K562 (cell line): ENCODE measurements at regions not wholly inside any gene's neighbourhood (a gene's known extent, or its start where the extent isn't known, plus 50 kb on each side); places are given as distances from the start of the nearest gene placed in this dataset.

ENCODE experiments used
- ATAC-seq: fragments of 200-7000 bp; cut with Tn5 transposase; 3 replicates; pipeline ENCODE4 v1.9.1; 2020; ENCODE audit warnings: moderate library complexity
- BruUV-seq: library from RNA; stranded (reverse); fragments of 400-500 nt; replicated peaks from 2 replicates; lab custom pipeline; 2021; lab: Mats Ljungman, UMichigan
- CTCF ChIA-PET: fragments of 300-600 bp; formaldehyde crosslinking; extraction: SDS; loops from one replicate; lab custom pipeline; 2021; ENCODE audit warnings: low intra/inter-chr PET ratio; lab: Yijun Ruan, JAX
- POLR2A ChIA-PET: fragments of 300-600, 350-650 bp; sonication (Branson Sonifier 250); formaldehyde crosslinking; extraction: SDS; loops from one replicate; lab custom pipeline; 2021; ENCODE audit warnings: antibody characterized with exemption, inconsistent platforms; lab: Yijun Ruan, JAX
- DNase-seq, 4 experiments: peaks; one replicate each; pipeline versions ENCODE4 v3.0.0 to v3.0.0-alpha.2; 2011 to 2018; ENCODE audit warnings: low spot score in 3 of 4, mixed read lengths in 3 of 4; ENCODE audit errors: extremely low read depth in 1 of 4
- FAIRE-seq: peaks from 2 replicates; lab custom pipeline; 2011; peaks lifted over from hg19 to GRCh38; lab: Jason Lieb, UNC
- H2AFZ ChIP-seq: 2 replicates; pipeline ENCODE4 v1.6.0; 2011; ENCODE audit warnings: low read depth, low read length, control low read depth, inconsistent platforms
- H3K27ac ChIP-seq: fragments of 200-600 bp; 3 replicates; pipeline ENCODE4 v1.8.0; 2011; ENCODE audit warnings: low read depth, mild to moderate bottlenecking, control low read depth, inconsistent platforms, low read length, moderate library complexity, mixed read lengths; ENCODE audit errors: extremely low read depth
- H3K27me3 ChIP-seq, 2 experiments: fragments of 300-600 bp in 1 of 2; 2 replicates in 1 of 2; 3 replicates in 1 of 2; pipeline versions ENCODE4 v1.6.0 to v1.8.0; 2011; ENCODE audit warnings: inconsistent platforms in 2 of 2, low read length in 2 of 2, mild to moderate bottlenecking in 1 of 2, mixed read lengths in 1 of 2, moderate library complexity in 1 of 2; ENCODE audit not compliant: control insufficient read depth in 2 of 2, insufficient read depth in 2 of 2
- H3K36me3 ChIP-seq: fragments of 300-600 bp; 3 replicates; pipeline ENCODE4 v1.8.0; 2011; ENCODE audit warnings: mild to moderate bottlenecking, low read length, inconsistent platforms; ENCODE audit not compliant: control insufficient read depth, insufficient read depth
- H3K4me1 ChIP-seq, 2 experiments: fragments of 200-600 bp in 1 of 2; replicated peaks in 1 of 2; 2 replicates in 1 of 2; 3 replicates in 1 of 2; pipeline versions ENCODE4 v1.5.1 to v1.8.0; 2011; ENCODE audit warnings: inconsistent platforms in 2 of 2, low read length in 2 of 2, mild to moderate bottlenecking in 1 of 2, mixed read lengths in 1 of 2, moderate library complexity in 1 of 2; ENCODE audit not compliant: control insufficient read depth in 2 of 2, insufficient read depth in 2 of 2
- H3K4me2 ChIP-seq: 2 replicates; pipeline ENCODE4 v1.6.1; 2011; ENCODE audit warnings: low read length, control low read depth, inconsistent platforms, mixed read lengths; ENCODE audit not compliant: insufficient read depth
- H3K4me3 ChIP-seq: fragments of 200-600 bp; sonication (generic), shearing (Covaris generic); 2 replicates; pipeline ENCODE4 v1.5.1; 2016; ENCODE audit warnings: control low read depth, inconsistent platforms
- H3K79me2 ChIP-seq: fragments of 200-600 bp; 3 replicates; pipeline ENCODE4 v1.8.0; 2011; ENCODE audit warnings: low read length, inconsistent platforms; ENCODE audit not compliant: control insufficient read depth, insufficient read depth
- H3K9ac ChIP-seq, 2 experiments: 2 replicates each; pipeline versions ENCODE4 v1.6.0 to v1.6.1; 2011; ENCODE audit warnings: low read depth in 2 of 2, low read length in 2 of 2, control low read depth in 1 of 2, inconsistent platforms in 1 of 2, mild to moderate bottlenecking in 1 of 2, mixed read lengths in 1 of 2; ENCODE audit not compliant: insufficient read depth in 1 of 2
- H3K9me1 ChIP-seq: one replicate; pipeline ENCODE4 v1.6.0; 2011; ENCODE audit warnings: inconsistent platforms, mild to moderate bottlenecking, low read length, moderate library complexity; ENCODE audit not compliant: control insufficient read depth, insufficient read depth
- H3K9me3 ChIP-seq: replicated peaks from 2 replicates; pipeline ENCODE4 v1.5.1; 2011; ENCODE audit warnings: low read depth, low read length, inconsistent platforms; ENCODE audit not compliant: control insufficient read depth, insufficient read depth
- H4K20me1 ChIP-seq: replicated peaks from 2 replicates; pipeline ENCODE4 v1.6.1; 2011; ENCODE audit warnings: low read length, inconsistent platforms, mixed read lengths; ENCODE audit not compliant: control insufficient read depth, insufficient read depth
- ELF2 ChIP-seq: fragments of 250-450 bp; sonication (Bioruptor Pico); IDR thresholded peaks from 2 replicates; pipeline ENCODE4 v1.5.0; 2021; ENCODE audit warnings: mild to moderate bottlenecking
- FUS ChIP-seq: fragments of 200-400 bp; formaldehyde crosslinking; optimal IDR thresholded peaks from 2 replicates; pipeline ENCODE3; 2017; ENCODE audit warnings: low read depth, low read length
- NFATC3 ChIP-seq: fragments of 450-650 bp; IDR thresholded peaks from 2 replicates; pipeline ENCODE4 v1.6.1; 2017; ENCODE audit warnings: mild to moderate bottlenecking
- NFE2 ChIP-seq: IDR thresholded peaks from 2 replicates; pipeline ENCODE4 v1.6.1; 2014; ENCODE audit warnings: antibody characterized with exemption, low read depth
- NONO ChIP-seq, 2 experiments: fragments of 200-400 bp in 1 of 2; fragments of 450-650 bp in 1 of 2; formaldehyde crosslinking in 1 of 2; IDR thresholded peaks; 2 replicates each; pipeline ENCODE4 v1.6.1; 2017; ENCODE audit warnings: low read depth in 2 of 2, mild to moderate bottlenecking in 2 of 2, moderate library complexity in 2 of 2, low read length in 1 of 2
- PCBP2 ChIP-seq: fragments of 200-400 bp; formaldehyde crosslinking; IDR thresholded peaks from 2 replicates; pipeline ENCODE4 v1.6.1; 2018; ENCODE audit warnings: low read length, low read depth, mild to moderate bottlenecking, moderate library complexity; ENCODE audit not compliant: poor library complexity, severe bottlenecking
- TAL1 ChIP-seq: fragments of 450-650 bp; IDR thresholded peaks from 2 replicates; pipeline ENCODE4 v1.6.1; 2016; ENCODE audit warnings: mild to moderate bottlenecking
- TFAM ChIP-seq: fragments of 250-450 bp; sonication (Bioruptor Pico); conservative IDR thresholded peaks from 2 replicates; pipeline ENCODE4 v1.5.0; 2021; ENCODE audit warnings: mild to moderate bottlenecking, moderate library complexity
- ZBTB8A ChIP-seq: fragments of 450-650 bp; IDR thresholded peaks from 2 replicates; pipeline ENCODE4 v1.6.1; 2018; ENCODE audit warnings: mild to moderate bottlenecking, moderate library complexity; ENCODE audit not compliant: partially characterized antibody
- ZC3H4 ChIP-seq: sonication (generic); formaldehyde crosslinking; IDR thresholded peaks from 2 replicates; pipeline ENCODE4 v1.9.0; 2021; ENCODE audit warnings: missing genetic modification reagents, borderline replicate concordance
- WGBS: fragments of 100-300 bp; shearing (Covaris generic); methylation state at CpG from one replicate; pipeline ENCODE4 v1.1.6; 2016; ENCODE audit warnings: low coverage, mixed read lengths; ENCODE audit not compliant: insufficient coverage; ENCODE audit errors: missing lambda C conversion rate; 5-methylcytosine and 5-hydroxymethylcytosine counted together
- in situ Hi-C: fragments of 300-500 bp; cut with MboI; formaldehyde crosslinking; loops from 4 replicates; pipeline ENCODE4 v1.15.0; 2018; ENCODE audit warnings: inconsistent platforms, mixed read lengths
- intact Hi-C: fragments of 100-400 bp; cut with micrococcal nuclease; formaldehyde crosslinking; loops from 2 replicates; pipeline ENCODE4 v1.14.2; 2022

DNA sequence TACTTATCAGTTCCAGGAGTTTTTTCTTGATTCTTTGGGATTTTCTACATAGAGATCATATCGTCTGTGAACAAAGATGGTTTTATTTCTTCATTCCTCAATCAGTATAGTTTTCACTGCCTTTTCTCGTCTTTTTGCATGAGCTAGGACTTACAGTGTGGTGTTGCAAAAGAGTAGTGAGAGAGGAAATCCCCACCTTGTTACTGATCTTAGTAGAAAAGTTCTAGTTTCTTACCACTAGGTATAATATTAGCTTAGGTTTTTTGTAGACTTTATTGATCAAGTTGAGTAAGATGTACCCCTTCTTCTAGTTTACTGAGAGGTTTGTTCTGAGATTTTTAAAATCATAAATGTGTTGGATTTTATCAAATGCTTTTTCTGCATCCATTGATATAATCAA lies 123.3 kb downstream of the TMEM26 start:
- no peaks in the 10 kb centered on the region for H3K36me3 ChIP-seq
- no TSS peak for BruUV-seq
- H3K27ac ChIP-seq = no peak overlapping the region
- CTCF ChIA-PET = no interaction called here
- H3K4me1 ChIP-seq = no peaks in the 10 kb centered on the region
- no peak overlapping the region for H2AFZ ChIP-seq
- no peak overlapping the region for H3K4me2 ChIP-seq
- POLR2A ChIA-PET = no interaction called here
- DNase-seq (no peak), ATAC-seq (no peak), FAIRE-seq (no peak)
- in situ Hi-C loops (no loop called here), intact Hi-C loops (no loop called here)
- H3K9me1 ChIP-seq = no peaks in the 10 kb centered on the region
- no peak overlapping the region for H3K9ac ChIP-seq
- no peaks in the 10 kb centered on the region for H4K20me1 ChIP-seq
- H3K9me3 ChIP-seq = no peaks in the 10 kb centered on the region
- no peak overlapping the region for H3K4me3 ChIP-seq
- no peaks in the 10 kb centered on the region for H3K79me2 ChIP-seq
- TF ChIP-seq ZC3H4 (no peak), NFATC3 (no peak), NONO (IDR thresholded peaks at IDR 0.05; ENCODE audit: low read depth in 2 of 2, low read length in 1 of 2) (no peak), PCBP2 (no peak), FUS (no peak), ELF2 (CRISPR knock-in tag) (no peak), ZBTB8A (no peak), TAL1 (no peak), TFAM (no peak), NFE2 (no peak)
- WGBS = 0% methylated on average over 2 of the region's 2 CpGs
- no peaks in the 10 kb centered on the region for H3K27me3 ChIP-seq
